Mesenchymal stem cell (in vitro differentiated cells and primary cell): ENCODE measurements at regions not wholly inside any gene's neighbourhood (a gene's known extent, or its start where the extent isn't known, plus 50 kb on each side); places are given as distances from the start of the nearest gene placed in this dataset.

Source experiments
- DNase-seq: peaks from one replicate; pipeline ENCODE4 v3.0.0-alpha.2; 2013
- H2AFZ ChIP-seq: one replicate; pipeline ENCODE4 v1.6.1; 2013; ENCODE audit warnings: low read depth, mild to moderate bottlenecking, control low read depth, inconsistent platforms, low read length, moderate library complexity
- H2AK5ac ChIP-seq: 2 replicates; pipeline ENCODE4 v1.6.1; 2013; ENCODE audit warnings: low read length, moderate library complexity, mild to moderate bottlenecking, inconsistent platforms; ENCODE audit not compliant: severe bottlenecking
- H2BK120ac ChIP-seq: one replicate; pipeline ENCODE4 v1.6.1; 2013; ENCODE audit warnings: low read depth, mild to moderate bottlenecking, inconsistent platforms, low read length, moderate library complexity
- H2BK12ac ChIP-seq, 2 experiments: one replicate each; pipeline ENCODE4 v1.6.1; 2013; ENCODE audit warnings: inconsistent platforms in 2 of 2, low read length in 2 of 2, mild to moderate bottlenecking in 2 of 2, moderate library complexity in 2 of 2, control low read depth in 1 of 2
- H2BK15ac ChIP-seq: one replicate; pipeline ENCODE4 v1.6.1; 2013; ENCODE audit warnings: mild to moderate bottlenecking, low read depth, inconsistent platforms; ENCODE audit not compliant: poor library complexity, severe bottlenecking
- H2BK5ac ChIP-seq: 2 replicates; pipeline ENCODE4 v1.6.1; 2013; ENCODE audit warnings: low read depth, mild to moderate bottlenecking, low read length, control low read depth, inconsistent platforms; ENCODE audit not compliant: poor library complexity, severe bottlenecking
- H3K14ac ChIP-seq, 2 experiments: one replicate each; pipeline ENCODE4 v1.6.1; 2013; ENCODE audit warnings: inconsistent platforms in 2 of 2, low read length in 2 of 2, control low read depth in 1 of 2, mild to moderate bottlenecking in 1 of 2, moderate library complexity in 1 of 2
- H3K18ac ChIP-seq, 2 experiments: one replicate each; pipeline ENCODE4 v1.6.1; 2013; ENCODE audit warnings: inconsistent platforms in 2 of 2, low read length in 2 of 2, control low read depth in 1 of 2, low read depth in 1 of 2, mild to moderate bottlenecking in 1 of 2
- H3K23ac ChIP-seq, 2 experiments: one replicate each; pipeline ENCODE4 v1.6.1; 2013; ENCODE audit warnings: inconsistent platforms in 2 of 2, low read length in 2 of 2, mild to moderate bottlenecking in 2 of 2, moderate library complexity in 2 of 2, control low read depth in 1 of 2
- H3K27ac ChIP-seq: 2 replicates; pipeline ENCODE4 v1.5.1; 2013; ENCODE audit warnings: mild to moderate bottlenecking, moderate library complexity, low read length, control low read depth, inconsistent platforms; ENCODE audit not compliant: poor library complexity, severe bottlenecking
- H3K27me3 ChIP-seq, 2 experiments: 2 replicates each; pipeline versions ENCODE4 v1.6.1 to v1.7.0; 2013; ENCODE audit warnings: low read length in 2 of 2, mild to moderate bottlenecking in 2 of 2, moderate library complexity in 2 of 2, control low read depth in 1 of 2, inconsistent platforms in 1 of 2; ENCODE audit not compliant: control insufficient read depth in 1 of 2, insufficient read depth in 1 of 2
- H3K36me3 ChIP-seq, 2 experiments: 2 replicates each; pipeline versions ENCODE4 v1.6.1 to v1.7.0; 2013; ENCODE audit warnings: low read length in 2 of 2, control low read depth in 1 of 2, inconsistent platforms in 1 of 2, low read depth in 1 of 2, mild to moderate bottlenecking in 1 of 2; ENCODE audit not compliant: insufficient read depth in 2 of 2, control insufficient read depth in 1 of 2
- H3K4ac ChIP-seq, 2 experiments: one replicate each; pipeline ENCODE4 v1.6.1; 2013; ENCODE audit warnings: inconsistent platforms in 2 of 2, low read length in 2 of 2, mild to moderate bottlenecking in 2 of 2, moderate library complexity in 2 of 2, control low read depth in 1 of 2, low read depth in 1 of 2
- H3K4me1 ChIP-seq: 2 replicates; pipeline ENCODE4 v1.6.1; 2013; ENCODE audit warnings: low read depth, low read length, control low read depth; ENCODE audit not compliant: control insufficient read depth, insufficient read depth
- H3K4me2 ChIP-seq: 2 replicates; pipeline ENCODE4 v1.6.1; 2013; ENCODE audit warnings: low read length, mild to moderate bottlenecking, inconsistent platforms; ENCODE audit not compliant: poor library complexity, severe bottlenecking
- H3K4me3 ChIP-seq, 2 experiments: 2 replicates each; pipeline versions ENCODE4 v1.5.1 to v1.7.0; 2013; ENCODE audit warnings: low read length in 2 of 2, mild to moderate bottlenecking in 2 of 2, control low read depth in 1 of 2, low read depth in 1 of 2; ENCODE audit not compliant: insufficient read depth in 1 of 2
- H3K79me1 ChIP-seq: replicated peaks from 2 replicates; pipeline ENCODE4 v1.6.1; 2013; ENCODE audit warnings: mild to moderate bottlenecking, control low read depth, low read length, inconsistent platforms; ENCODE audit not compliant: poor library complexity, severe bottlenecking
- H3K9ac ChIP-seq: 2 replicates; pipeline ENCODE4 v1.7.0; 2013; ENCODE audit warnings: mild to moderate bottlenecking, low read length, moderate library complexity
- H3K9me3 ChIP-seq: 2 replicates; pipeline ENCODE4 v1.7.0; 2013; ENCODE audit warnings: mild to moderate bottlenecking, low read length; ENCODE audit not compliant: control insufficient read depth
- H4K8ac ChIP-seq: one replicate; pipeline ENCODE4 v1.6.1; 2013; ENCODE audit warnings: inconsistent platforms, mild to moderate bottlenecking, low read length, moderate library complexity
- H4K91ac ChIP-seq: one replicate; pipeline ENCODE4 v1.6.1; 2013; ENCODE audit warnings: mild to moderate bottlenecking, low read length, inconsistent platforms
- WGBS: methylation state at CpG from one replicate; pipeline ENCODE4 v1.1.7; 2013; ENCODE audit warnings: mixed read lengths; 5-methylcytosine and 5-hydroxymethylcytosine counted together

GRCh38 chr16:55955424-55955823 is 80.3 kb upstream of the CES5A start:
- 98% methylated on average over 4 of the region's 4 CpGs for WGBS

GRCh38 chr16:55954906-55955305 is 79.7 kb upstream of the CES5A start:
- no peak overlapping the region for H3K4ac ChIP-seq
- no peak overlapping the region for H2AK5ac ChIP-seq
- no peak overlapping the region for H3K27ac ChIP-seq
- H2BK15ac ChIP-seq = no peak overlapping the region
- H2BK12ac ChIP-seq = no peak overlapping the region
- H3K79me1 ChIP-seq = no peaks in the 10 kb centered on the region
- no peak overlapping the region for H2BK120ac ChIP-seq
- no peak overlapping the region for H2BK5ac ChIP-seq
- 90% methylated on average over 1 of the region's 2 CpGs for WGBS
- H3K4me2 ChIP-seq = no peak overlapping the region
- no peaks in the 10 kb centered on the region for H3K36me3 ChIP-seq
- no peak overlapping the region for H2AFZ ChIP-seq
- no peak overlapping the region for H3K9ac ChIP-seq
- H3K23ac ChIP-seq = no peak overlapping the region
- H3K18ac ChIP-seq = no peak overlapping the region
- H4K91ac ChIP-seq = no peak overlapping the region
- no peak for DNase-seq
- peaks cover under 1% of the 10 kb centered on the region for H3K9me3 ChIP-seq
- no peak overlapping the region for H3K14ac ChIP-seq
- H3K27me3 ChIP-seq = no peaks in the 10 kb centered on the region
- H3K4me3 ChIP-seq = no peak overlapping the region
- H4K8ac ChIP-seq = no peak overlapping the region
- H3K4me1 ChIP-seq = no peaks in the 10 kb centered on the region

More at GRCh38 chr16:55955424-55955823, 80.3 kb upstream of the CES5A start:
- H3K4me2 ChIP-seq = no peak overlapping the region
- H3K14ac ChIP-seq = no peak overlapping the region
- no peaks in the 10 kb centered on the region for H3K36me3 ChIP-seq
- no peak overlapping the region for H3K4me3 ChIP-seq
- no peak overlapping the region for H3K4ac ChIP-seq
- no peak overlapping the region for H2BK15ac ChIP-seq
- H3K79me1 ChIP-seq = no peaks in the 10 kb centered on the region
- no peak overlapping the region for H3K18ac ChIP-seq
- no peak overlapping the region for H4K8ac ChIP-seq
- no peak overlapping the region for H3K23ac ChIP-seq
- no peak overlapping the region for H4K91ac ChIP-seq
- peaks cover 3% of the 10 kb centered on the region for H3K9me3 ChIP-seq
- H2BK120ac ChIP-seq = no peak overlapping the region
- H2AK5ac ChIP-seq = no peak overlapping the region
- H2BK12ac ChIP-seq = no peak overlapping the region
- no peaks in the 10 kb centered on the region for H3K27me3 ChIP-seq
- no peak overlapping the region for H3K27ac ChIP-seq
- H3K4me1 ChIP-seq = no peaks in the 10 kb centered on the region
- no peak overlapping the region for H3K9ac ChIP-seq
- DNase-seq = no peak
- H2AFZ ChIP-seq = no peak overlapping the region
- H2BK5ac ChIP-seq = no peak overlapping the region

DNA sequence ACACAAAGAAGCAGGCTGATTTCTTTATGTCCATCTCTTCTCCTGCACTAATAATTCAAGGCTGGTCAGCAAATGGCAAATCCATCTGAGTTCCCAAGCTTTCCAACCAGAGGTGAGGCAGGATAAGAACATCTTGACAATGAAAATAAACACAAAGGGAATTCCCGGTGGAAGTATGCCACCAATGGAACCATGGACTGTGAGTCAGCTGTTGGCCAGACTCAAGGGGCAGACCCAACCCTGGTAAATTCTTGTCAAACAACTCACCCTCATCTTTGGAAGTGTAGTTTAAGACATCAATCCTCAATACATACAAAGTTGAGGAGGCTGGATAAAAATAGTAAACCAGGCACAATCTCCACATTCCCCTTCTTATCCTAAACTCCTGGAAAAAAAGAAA is 74.3 kb upstream of the CES5A start:
- H3K27me3 ChIP-seq = no peaks in the 10 kb centered on the region
- H3K4me2 ChIP-seq = no peak overlapping the region
- H3K18ac ChIP-seq = no peak overlapping the region
- no peak overlapping the region for H3K9ac ChIP-seq
- no peak overlapping the region for H2BK12ac ChIP-seq
- no peak overlapping the region for H2AK5ac ChIP-seq
- no peak overlapping the region for H3K27ac ChIP-seq
- DNase-seq = peak; percentile 8
- no peak overlapping the region for H4K91ac ChIP-seq
- H3K79me1 ChIP-seq = no peaks in the 10 kb centered on the region
- no peak overlapping the region for H2BK15ac ChIP-seq
- no peak overlapping the region for H3K23ac ChIP-seq
- H4K8ac ChIP-seq = no peak overlapping the region
- H3K36me3 ChIP-seq = no peaks in the 10 kb centered on the region
- H2BK5ac ChIP-seq = no peak overlapping the region
- H2BK120ac ChIP-seq = no peak overlapping the region
- WGBS = 30% methylated on average over 1 of the region's 1 CpG
- H3K4me1 ChIP-seq = no peaks in the 10 kb centered on the region
- no peak overlapping the region for H3K4ac ChIP-seq
- no peak overlapping the region for H2AFZ ChIP-seq
- H3K4me3 ChIP-seq = no peak overlapping the region
- H3K14ac ChIP-seq = no peak overlapping the region
- H3K9me3 ChIP-seq = no peaks in the 10 kb centered on the region

GRCh38 chr16:55948230-55948629 is 73.1 kb upstream of the CES5A start:
- Histone ChIP-seq H3K36me3 (no peaks in the 10 kb centered on the region), H3K79me1 (no peaks in the 10 kb centered on the region), H2AK5ac (no peak overlapping the region), H2BK12ac (no peak overlapping the region), H3K27ac (no peak overlapping the region), H3K4me3 (no peak overlapping the region), H3K4me2 (no peak overlapping the region), H4K8ac (no peak overlapping the region), H3K14ac (no peak overlapping the region), H3K4me1 (no peaks in the 10 kb centered on the region), H4K91ac (no peak overlapping the region), H3K27me3 (peaks cover 7 to 10% of the 10 kb centered on the region in 2 experiments), H2BK120ac (no peak overlapping the region), H3K9me3 (no peaks in the 10 kb centered on the region), H2BK15ac (no peak overlapping the region), H2BK5ac (no peak overlapping the region), H2AFZ (no peak overlapping the region), H3K4ac (no peak overlapping the region), H3K23ac (no peak overlapping the region), H3K9ac (no peak overlapping the region), H3K18ac (no peak overlapping the region)
- WGBS = 40% methylated on average over 1 of the region's 6 CpGs
- no peak for DNase-seq
